Eye (tissue), 1 donor: ENCODE measurements at regions not wholly inside any gene's neighbourhood (a gene's known extent, or its start where the extent isn't known, plus 50 kb on each side); places are given as distances from the start of the nearest gene placed in this dataset.
A peak's percentile ranks its signal among the peaks of the same experiment; 100 is the strongest.
"Not testable (repeated sequence)": the region's sequence is repeated elsewhere in the genome, so short reads cannot be mapped to it uniquely, and the experiment has no call there.

Source experiments
- DNase-seq: peaks from one replicate; pipeline ENCODE4 v3.0.0-alpha.2; 2015

DNA sequence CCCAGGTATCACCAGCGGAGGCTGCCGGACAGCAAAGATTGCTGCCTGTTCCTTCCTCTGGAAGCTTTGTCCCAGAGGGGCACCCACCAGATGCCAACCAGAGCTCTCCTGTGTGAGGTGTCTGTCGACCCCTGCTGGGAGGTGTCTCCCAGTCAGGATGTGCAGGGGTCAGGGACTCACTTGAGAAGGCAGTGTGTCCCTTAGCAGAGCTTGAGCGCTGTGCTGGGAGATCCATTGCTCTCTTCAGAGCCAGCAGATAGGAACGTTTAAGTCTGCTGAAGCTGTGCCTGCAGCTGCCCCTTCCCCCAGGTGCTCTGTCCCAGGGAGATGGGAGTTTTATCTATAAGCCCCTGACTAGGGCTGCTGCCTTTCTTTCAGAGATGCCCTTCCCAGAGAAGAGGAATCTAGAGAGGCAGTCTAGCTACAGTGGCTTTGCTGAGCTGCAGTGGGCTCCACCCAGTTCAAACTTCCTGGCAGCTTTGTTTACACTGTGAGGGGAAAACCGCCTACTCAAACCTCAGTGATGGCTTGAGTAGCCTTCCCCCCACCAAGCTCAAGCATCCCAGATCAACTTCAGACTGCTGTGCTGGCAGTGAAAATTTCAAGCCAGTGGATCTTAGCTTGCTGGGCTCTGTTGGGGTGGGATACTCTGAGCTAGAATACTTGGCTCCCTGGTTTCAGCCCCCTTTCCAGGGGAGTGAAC, 253.7 kb downstream of the SPATA31A6 start:
- not testable (repeated sequence) for DNase-seq

DNA sequence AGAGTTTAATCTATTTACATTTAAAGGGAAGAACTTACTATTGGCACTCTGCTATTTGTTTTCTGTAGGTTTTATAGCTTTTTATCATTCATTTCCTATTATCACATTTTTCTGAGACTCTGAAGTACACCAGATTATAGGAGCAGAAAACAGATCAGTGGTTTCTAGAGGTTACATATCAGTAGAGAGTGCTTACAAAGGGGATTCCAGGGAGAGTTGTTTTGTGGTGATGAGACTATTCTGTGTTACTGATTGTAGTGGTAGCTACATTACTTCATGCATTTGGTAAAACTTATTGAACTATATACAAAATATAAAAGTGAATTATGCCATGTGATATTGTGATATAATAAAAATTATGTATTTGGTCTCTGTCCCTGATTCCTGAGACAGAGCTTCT, 259.2 kb downstream of the SPATA31A6 start:
- not testable (repeated sequence) for DNase-seq

DNA sequence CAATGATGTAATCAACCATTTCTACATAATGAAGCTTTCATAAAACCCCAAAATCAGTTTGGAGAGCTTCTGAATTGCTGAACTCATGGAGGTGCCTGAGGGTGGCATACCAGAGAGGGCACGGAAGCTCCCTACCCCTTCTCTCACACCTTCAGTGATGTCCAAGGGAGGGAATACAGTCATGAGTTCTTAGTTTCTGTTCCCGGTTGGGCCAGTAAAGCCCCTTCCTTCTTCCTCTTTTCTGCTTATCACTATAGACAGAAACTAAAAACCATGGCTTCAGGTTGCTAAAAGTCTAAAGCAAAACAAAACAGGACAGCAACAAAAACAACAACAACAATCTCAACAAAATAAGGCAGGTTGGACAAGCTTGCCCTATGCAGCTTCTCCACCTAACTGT, 260.0 kb downstream of the SPATA31A6 start:
- DNase-seq, result not testable (repeated sequence)

DNA sequence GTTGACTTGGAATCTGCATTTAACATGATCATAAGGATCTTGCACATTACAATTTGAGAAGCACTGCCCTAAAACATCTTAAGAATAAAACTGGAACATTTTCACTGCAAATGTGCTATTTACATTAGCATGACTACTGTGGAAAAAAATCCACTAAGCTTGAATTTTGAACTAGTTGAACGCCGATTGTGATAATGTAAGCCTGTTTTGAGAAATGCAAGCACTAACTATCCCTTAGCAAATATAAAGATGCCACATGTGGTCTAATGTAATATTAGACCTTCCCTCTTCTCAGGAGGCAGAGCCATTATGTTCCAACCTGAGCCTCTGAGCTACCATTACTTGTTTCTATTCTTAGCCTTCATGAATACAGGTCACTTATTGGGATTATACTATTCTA, 278.0 kb downstream of the SPATA31A6 start:
- not testable (repeated sequence) for DNase-seq

DNA sequence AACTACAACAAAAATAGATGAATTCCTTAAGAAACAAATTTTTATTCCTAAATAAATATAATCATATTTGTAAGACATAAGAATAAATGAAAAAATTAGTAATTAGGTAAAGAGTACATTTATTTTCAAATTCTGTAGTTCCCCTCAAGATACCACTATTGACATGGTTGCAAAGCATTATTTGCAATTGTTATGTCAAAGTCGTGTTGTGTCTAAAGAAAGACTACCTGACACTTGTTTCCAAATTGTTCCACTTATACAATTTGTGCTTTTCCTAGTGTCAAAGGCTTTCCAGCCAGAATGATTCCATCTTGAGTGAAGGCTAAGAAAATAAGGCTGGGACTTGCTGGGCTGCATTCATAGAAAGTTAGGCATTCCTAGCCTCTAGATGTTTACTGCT, 278.4 kb downstream of the SPATA31A6 start:
- DNase-seq, result not testable (repeated sequence)

DNA sequence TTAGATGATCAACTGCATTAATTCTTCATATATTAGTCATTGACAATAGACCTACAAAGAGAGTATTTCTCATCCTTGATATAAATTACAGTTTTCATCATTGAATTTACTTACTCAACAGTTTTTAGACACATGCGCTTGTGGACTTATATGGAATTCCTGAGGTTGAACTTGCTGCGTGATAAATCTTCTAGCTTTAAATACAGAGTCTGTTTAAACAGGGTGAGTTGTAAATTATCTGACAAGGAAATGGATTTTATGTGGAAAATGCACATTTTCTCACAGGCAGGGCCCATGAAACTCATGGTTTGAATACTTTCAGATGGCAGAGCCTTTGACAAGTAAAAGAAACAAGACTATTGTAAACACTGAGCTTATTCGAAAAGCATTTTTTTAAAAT, 280.5 kb downstream of the SPATA31A6 start:
- not testable (repeated sequence) for DNase-seq

DNA sequence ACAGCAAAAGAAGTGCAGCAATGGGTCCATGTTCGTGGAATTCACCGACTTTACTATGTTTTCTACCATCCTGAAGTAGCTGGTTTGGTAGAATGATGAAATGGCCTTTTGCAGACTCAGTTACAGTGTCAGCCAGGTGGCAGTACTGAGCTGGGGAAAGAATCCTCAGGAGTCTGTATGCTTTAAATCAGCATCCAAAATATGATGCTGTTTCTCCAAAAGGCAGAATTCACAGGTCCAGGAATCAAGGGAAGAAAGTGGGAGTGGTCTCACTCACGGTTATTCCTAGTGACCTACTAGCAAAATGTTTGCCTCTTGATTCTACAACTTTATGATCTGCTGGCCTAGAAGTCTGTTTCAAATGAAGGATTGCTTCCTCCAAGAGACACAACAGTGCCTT, 287.1 kb downstream of the SPATA31A6 start:
- peak; percentile 1 for DNase-seq

DNA sequence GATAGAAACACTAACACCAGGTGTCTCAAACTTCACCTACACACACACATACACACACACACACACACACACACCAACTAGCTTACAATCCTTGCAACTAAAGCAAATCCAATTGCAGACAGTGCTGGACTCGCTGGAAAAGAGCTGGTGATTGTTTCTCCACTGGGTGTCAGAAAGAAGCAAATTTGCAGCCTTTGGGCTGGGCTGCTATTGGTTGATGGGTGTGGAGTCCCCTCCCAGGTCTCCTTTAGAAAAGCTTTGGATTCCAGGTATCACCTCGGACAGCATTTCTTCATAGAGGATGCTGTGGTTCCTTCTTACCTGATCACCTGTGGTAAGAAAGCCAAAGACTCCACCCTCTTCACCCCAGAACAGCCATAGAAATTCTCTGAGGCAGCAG, 307.5 kb downstream of the SPATA31A6 start:
- DNase-seq, result not testable (repeated sequence)

DNA sequence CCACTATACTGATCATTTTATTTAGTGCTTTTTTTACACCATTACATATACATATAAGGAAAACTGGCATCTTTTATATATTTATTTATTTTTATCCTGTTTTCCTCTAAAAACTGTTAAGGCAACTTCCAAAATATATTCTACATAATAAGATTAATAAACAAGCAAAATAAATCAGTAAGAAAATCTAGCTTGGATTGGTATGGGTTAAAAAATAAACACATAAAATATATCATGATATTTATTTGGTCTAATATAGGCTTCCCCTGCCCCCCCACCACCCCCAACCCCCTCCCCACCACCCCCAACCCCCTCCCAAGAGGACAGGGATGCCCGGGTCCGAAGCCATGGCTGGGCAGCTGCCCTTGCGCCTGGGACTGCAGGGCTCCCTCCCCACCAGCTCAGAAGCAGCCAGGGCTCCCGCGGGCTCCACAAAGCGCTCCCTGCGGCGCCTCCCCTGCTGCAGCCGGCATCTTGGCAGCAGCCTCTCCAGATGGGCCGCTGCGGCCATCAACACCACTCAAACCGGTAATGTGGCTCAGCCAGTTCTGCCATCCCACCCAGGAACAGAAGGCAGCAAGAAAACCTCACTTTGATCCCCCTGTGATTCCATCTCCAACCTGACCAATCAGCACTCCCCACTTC, 319.3 kb downstream of the SPATA31A6 start:
- not testable (repeated sequence) for DNase-seq

DNA sequence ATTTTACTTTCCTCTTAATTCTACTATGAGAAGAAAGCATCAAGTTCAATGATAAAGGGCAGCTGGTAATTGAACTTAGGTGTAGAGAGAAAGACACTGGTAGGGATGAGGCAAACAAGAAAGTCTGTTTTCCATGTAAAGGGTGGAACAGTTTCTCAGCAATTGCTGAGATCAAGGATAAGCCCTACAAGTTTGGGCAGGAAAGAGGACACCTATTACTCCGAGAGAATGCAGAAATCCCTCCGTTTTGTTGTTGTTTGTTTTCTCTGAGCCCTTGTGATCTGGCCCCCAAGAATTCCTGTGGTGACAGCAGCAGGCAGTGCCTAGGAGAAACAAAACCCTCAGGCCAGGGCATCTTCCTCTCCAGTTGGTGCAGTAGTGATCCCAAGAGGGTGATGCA, 324.7 kb downstream of the SPATA31A6 start:
- DNase-seq, result not testable (repeated sequence)

DNA sequence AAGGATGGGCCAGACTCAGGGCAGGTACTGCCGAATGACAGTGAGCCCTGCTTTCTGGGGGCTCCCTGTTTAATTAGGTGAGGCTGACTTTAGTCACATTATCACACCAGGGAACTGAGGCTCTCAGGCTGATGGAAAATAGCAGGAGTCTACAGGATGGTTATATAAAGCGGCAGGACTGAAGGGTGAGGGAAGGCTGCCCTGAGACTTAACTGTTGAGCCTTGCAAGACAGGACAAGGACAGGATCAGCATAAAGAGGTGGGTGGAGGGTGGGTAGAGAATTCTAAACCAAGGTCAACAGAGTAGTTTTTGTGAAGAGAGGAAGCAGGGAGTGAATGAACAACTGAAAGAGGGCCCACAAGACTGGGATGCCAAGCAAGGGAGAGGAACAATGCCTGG, 330.1 kb downstream of the SPATA31A6 start:
- not testable (repeated sequence) for DNase-seq

DNA sequence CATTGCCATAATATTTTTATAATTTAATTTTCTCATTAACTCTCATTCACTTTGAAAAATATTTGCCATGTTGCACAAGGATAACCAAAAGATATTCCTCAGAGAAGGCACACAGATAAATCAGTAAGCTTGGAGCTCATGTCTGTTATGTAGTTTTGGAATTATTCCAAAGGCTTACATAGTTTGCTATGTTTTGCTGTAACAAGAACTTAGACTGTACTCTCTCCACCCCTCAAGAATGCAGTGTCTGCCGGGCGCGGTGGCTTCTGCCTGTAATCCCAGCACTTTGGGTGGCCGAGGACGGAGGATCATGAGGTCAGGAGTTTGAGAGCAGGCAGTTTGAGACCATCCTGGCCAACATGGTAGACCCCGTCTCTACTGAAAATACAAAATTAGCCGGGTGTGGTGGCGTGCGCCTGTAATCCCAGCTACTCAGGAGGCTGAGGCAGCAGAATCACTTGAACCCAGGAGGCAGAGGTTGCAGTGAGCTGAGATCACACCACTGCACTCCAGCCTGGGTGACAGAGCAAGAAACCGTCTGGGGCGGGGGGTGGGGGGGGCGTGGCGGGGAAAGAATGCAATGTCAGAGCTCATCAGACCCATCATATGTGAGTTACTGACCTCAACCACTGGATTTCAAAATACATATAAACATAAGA, 351.0 kb downstream of the SPATA31A6 start:
- DNase-seq, result peak; percentile 1

DNA sequence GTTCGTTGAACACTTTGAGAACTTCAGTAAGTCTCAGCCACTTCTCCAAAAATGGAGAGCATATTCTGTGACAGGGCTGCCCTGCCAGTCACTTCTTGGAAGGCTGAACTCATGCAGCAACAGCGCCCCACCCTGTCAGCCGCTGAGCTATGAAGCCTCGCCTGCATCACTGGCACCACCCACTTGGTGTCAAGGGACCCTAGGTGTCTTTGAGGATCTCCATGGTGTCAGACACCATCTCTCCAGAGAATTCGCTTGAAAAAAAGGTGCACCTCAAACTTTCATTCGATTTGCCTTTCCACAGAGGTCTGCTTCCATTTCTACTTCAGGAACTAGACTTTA, 351.5 kb downstream of the SPATA31A6 start:
- DNase-seq, result peak; percentile 0

DNA sequence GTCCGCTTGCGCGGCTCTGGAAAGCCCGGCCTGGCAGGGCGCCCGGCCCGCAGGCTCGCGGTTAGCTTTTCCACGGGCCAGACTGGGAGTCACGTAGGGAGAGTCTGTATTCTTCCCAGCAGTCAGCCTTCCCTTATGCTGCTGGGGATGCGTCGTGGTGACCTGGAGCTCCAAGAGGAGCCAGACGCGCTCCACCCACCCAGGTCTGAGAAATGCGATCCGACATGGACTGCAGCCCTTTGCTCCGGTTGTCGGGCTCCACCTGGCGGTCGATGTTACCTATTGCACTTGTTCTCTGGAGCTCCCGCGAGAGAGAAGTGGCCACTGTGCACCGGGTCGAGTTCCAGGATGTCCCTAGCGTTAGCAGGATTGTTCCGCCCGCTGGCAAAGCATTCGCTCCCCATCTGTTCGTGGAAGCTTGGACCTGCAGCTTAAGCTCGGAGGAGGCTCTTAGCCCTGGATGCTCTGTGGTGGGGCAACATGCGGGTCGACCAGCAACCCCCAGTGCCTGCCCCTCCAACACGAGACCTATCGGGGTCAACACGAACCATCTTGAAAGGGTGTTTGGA, 367.4 kb downstream of the SPATA31A6 start:
- DNase-seq, result not testable (repeated sequence)

DNA sequence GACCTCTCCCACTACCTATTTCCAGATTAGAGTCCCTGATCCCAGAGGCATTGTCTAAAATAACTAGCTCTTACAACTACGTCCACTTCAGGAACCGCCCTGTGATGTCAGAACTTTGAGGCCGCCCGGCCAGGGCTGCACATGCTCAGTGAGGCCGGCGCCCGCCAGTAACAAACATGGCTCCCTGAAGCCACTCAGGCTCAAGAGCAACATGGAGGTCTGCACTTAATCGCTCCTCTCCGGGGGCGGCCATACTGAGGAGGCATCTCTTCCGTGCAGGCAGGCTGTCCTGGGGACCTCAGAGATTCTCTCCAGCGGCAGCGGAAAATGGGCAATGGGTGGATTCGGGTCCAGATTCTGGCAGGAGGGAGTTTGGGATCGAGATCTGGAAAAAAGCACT, 385.1 kb downstream of the SPATA31A6 start:
- DNase-seq, result not testable (repeated sequence)

DNA sequence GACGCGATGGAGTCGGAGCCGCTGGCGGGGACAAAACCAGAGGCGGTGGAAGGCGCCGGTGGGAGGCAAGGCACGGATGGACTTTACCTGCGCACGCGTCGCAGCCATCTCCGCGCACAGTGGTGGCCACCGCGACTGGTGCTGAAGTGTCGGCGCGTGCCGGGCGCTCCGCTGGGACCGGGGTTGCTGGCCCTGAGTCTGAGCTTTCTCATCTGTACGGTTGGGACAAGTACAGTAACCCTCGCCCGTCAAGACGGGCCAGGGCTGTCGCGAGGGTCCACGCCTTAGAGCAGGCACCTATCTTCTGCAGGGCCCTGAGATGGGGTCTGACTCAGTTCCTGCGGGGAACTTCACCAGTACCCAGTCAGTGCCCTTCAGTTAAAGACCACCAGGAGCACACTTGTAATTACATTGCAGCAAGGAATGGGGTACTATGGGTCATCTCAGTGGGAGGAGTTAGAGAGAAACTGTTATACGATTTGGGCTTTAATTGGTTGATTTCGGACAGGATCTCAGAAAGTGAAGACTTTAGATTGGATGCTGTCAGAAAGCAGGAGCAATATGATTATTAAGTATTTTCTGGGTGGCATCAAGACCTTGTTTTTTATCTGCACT, 385.6 kb downstream of the SPATA31A6 start:
- not testable (repeated sequence) for DNase-seq

DNA sequence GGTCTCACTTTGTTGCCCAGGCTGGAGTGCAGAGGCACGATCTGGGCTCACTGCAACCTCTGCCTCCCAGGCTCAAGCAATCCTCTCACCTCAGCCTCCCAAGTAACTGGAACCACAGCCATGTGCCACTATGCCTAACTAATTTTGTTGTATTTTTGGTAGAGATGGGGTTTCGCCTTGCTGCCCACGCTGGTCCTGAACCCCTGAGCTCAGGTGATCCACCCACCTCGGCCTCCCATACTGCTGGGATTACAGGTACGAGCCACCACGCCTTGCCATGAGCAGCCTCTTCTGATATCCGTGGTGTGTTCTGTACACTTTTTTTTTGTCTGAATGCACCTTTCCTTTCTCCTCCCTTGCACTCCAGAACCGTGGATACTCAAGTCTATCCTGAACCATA, 394.4 kb downstream of the SPATA31A6 start:
- DNase-seq, result not testable (repeated sequence)
